ENCODE measurements at regions not wholly inside any gene's neighbourhood (a gene's known extent, or its start where the extent isn't known, plus 50 kb on each side); places are given as distances from the start of the nearest gene placed in this dataset.

DNA sequence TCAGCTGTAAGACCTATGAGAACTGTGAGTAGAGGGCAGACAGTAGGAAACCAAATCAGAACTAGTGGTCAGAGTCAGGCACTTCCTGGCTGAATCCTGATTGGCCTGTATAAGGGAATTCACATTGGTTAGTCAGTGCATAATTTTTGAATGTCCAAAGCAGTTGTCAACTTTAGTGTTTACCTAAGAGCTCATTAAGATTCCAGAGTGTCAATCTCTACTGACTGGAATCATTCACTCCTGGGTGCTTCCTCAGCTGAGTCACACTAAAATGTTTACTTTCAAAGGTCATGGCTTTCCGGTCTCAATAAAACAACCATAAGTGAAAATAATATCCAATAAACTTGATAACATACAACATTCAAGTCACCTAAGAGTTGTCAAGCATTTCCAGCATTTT lies 306.1 kb downstream of the C11orf87 start:
- TF ChIP-seq, protein P1, sequence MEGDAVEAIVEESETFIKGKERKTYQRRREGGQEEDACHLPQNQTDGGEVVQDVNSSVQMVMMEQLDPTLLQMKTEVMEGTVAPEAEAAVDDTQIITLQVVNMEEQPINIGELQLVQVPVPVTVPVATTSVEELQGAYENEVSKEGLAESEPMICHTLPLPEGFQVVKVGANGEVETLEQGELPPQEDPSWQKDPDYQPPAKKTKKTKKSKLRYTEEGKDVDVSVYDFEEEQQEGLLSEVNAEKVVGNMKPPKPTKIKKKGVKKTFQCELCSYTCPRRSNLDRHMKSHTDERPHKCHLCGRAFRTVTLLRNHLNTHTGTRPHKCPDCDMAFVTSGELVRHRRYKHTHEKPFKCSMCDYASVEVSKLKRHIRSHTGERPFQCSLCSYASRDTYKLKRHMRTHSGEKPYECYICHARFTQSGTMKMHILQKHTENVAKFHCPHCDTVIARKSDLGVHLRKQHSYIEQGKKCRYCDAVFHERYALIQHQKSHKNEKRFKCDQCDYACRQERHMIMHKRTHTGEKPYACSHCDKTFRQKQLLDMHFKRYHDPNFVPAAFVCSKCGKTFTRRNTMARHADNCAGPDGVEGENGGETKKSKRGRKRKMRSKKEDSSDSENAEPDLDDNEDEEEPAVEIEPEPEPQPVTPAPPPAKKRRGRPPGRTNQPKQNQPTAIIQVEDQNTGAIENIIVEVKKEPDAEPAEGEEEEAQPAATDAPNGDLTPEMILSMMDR (conservative IDR thresholded peaks at IDR 0.05 in 1 of 2, IDR thresholded peaks at IDR 0.05 in 1 of 2; ENCODE audit: extremely low read depth in 1 of 2, insufficient read depth in 1 of 2, low read depth in 1 of 2, low read length in 2 of 2), result no peak
- no peak for TF ChIP-seq EZH2 (IDR thresholded peaks at IDR 0.05; ENCODE audit: borderline replicate concordance, low read length)
